CD4-positive, alpha-beta T cell (primary cell): ENCODE measurements at regions not wholly inside any gene's neighbourhood (a gene's known extent, or its start where the extent isn't known, plus 50 kb on each side); places are given as distances from the start of the nearest gene placed in this dataset.

Experiments used
- ATAC-seq: fragments of 200-7000 bp; cut with Tn5 transposase; one replicate; pipeline ENCODE4 v1.10.0; 2022; ENCODE audit warnings: mild to moderate bottlenecking; ENCODE audit not compliant: poor library complexity
- CTCF ChIA-PET: fragments of 350-600 bp; sonication (Branson Sonifier 250); formaldehyde crosslinking; loops from one replicate; lab custom pipeline; 2021; ENCODE audit warnings: antibody characterized with exemption, inconsistent platforms; lab: Charles Lee
- POLR2A ChIA-PET: fragments of 350-600 bp; sonication (Branson Sonifier 250); formaldehyde crosslinking; loops from one replicate; lab custom pipeline; 2021; ENCODE audit warnings: antibody characterized with exemption, inconsistent platforms; lab: Charles Lee
- DNase-seq, 14 experiments: peaks; one replicate each; pipeline ENCODE4 v3.0.0-alpha.2; 2013 to 2020; ENCODE audit warnings: mixed read lengths in 2 of 14
- H3K27ac ChIP-seq, 2 donors: one replicate each; pipeline versions ENCODE4 v1.5.1 to v1.7.0; 2013; ENCODE audit warnings: low read length in 2 of 2, low read depth in 1 of 2, mild to moderate bottlenecking in 1 of 2
- H3K27me3 ChIP-seq, 2 experiments: 1 replicate in 1 of 2; 2 replicates in 1 of 2; pipeline versions ENCODE4 v1.6.1 to v1.7.0; 2013; ENCODE audit warnings: low read length in 2 of 2, control low read depth in 1 of 2, mild to moderate bottlenecking in 1 of 2, moderate library complexity in 1 of 2; ENCODE audit not compliant: insufficient read depth in 2 of 2, control insufficient read depth in 1 of 2
- H3K36me3 ChIP-seq: one replicate; pipeline ENCODE4 v1.6.1; 2013; ENCODE audit warnings: low read length, control low read depth; ENCODE audit not compliant: insufficient read depth
- H3K4me1 ChIP-seq: one replicate; pipeline ENCODE4 v1.6.1; 2013; ENCODE audit warnings: low read length, control low read depth; ENCODE audit not compliant: insufficient read depth
- H3K4me3 ChIP-seq: one replicate; pipeline ENCODE4 v1.5.1; 2013; ENCODE audit warnings: mild to moderate bottlenecking, low read length, moderate library complexity
- H3K9me3 ChIP-seq, 2 experiments: 1 replicate in 1 of 2; 2 replicates in 1 of 2; pipeline versions ENCODE4 v1.6.1 to v1.7.0; 2013; ENCODE audit warnings: low read length in 2 of 2, mild to moderate bottlenecking in 2 of 2, control low read depth in 1 of 2, moderate library complexity in 1 of 2; ENCODE audit not compliant: control insufficient read depth in 1 of 2, insufficient read depth in 1 of 2
- H3K27ac Mint-ChIP-seq: one replicate; pipeline ENCODE4 v1.8.0; 2020; ENCODE audit warnings: mixed read lengths
- H3K27me3 Mint-ChIP-seq: one replicate; pipeline ENCODE4 v1.8.0; 2021; ENCODE audit warnings: mixed read lengths
- H3K36me3 Mint-ChIP-seq: one replicate; pipeline ENCODE4 v1.8.0; 2021; ENCODE audit warnings: low read depth, mixed read lengths
- H3K4me1 Mint-ChIP-seq: one replicate; pipeline ENCODE4 v1.8.0; 2021; ENCODE audit warnings: low read depth, mixed read lengths
- H3K4me3 Mint-ChIP-seq: one replicate; pipeline ENCODE4 v1.8.0; 2020; ENCODE audit warnings: mild to moderate bottlenecking, mixed read lengths
- H3K9me3 Mint-ChIP-seq: one replicate; pipeline ENCODE4 v1.8.0; 2020; ENCODE audit warnings: mixed read lengths
- CTCF ChIP-seq: fragments of 200-600 bp; IDR thresholded peaks from one replicate; pipeline ENCODE4 v1.8.0; 2022; ENCODE audit warnings: antibody characterized with exemption, mild to moderate bottlenecking
- intact Hi-C, 2 experiments: fragments of 100-400 bp; cut with DNase I in 1 of 2; cut with micrococcal nuclease in 1 of 2; formaldehyde crosslinking; loops; one replicate each; pipeline versions ENCODE4 v1.15.1 to v1.9.0; 2023 to 2025; cut with DNase I, micrococcal nuclease

- Mint-ChIP-seq H3K4me1 (no peaks in the 10 kb centered on the region), H3K9me3 (no peaks in the 10 kb centered on the region), H3K36me3 (no peaks in the 10 kb centered on the region), H3K27me3 (no peaks in the 10 kb centered on the region), H3K4me3 (no peak overlapping the region), H3K27ac (no peak overlapping the region)
- Histone ChIP-seq H3K9me3 (no peaks in the 10 kb centered on the region), H3K36me3 (no peaks in the 10 kb centered on the region), H3K27me3 (no peaks in the 10 kb centered on the region), H3K4me1 (no peaks in the 10 kb centered on the region), H3K4me3 (no peak overlapping the region), H3K27ac (no peak overlapping the region)
- TF ChIP-seq CTCF = no peak
- no peak for DNase-seq
- ChIA-PET CTCF (no interaction called here), POLR2A (no interaction called here)
- no peak for ATAC-seq
- intact Hi-C loops = no loop called here
These were observed 134.1 kb upstream of the EEPD1 start for GRCh38 chr7:36018816-36019484.

GRCh38 chr7:36019538-36019937 is 133.5 kb upstream of the EEPD1 start:
- no peak for TF ChIP-seq CTCF
- POLR2A ChIA-PET = no interaction called here
- ATAC-seq = no peak
- Histone ChIP-seq H3K27me3 (no peaks in the 10 kb centered on the region), H3K4me1 (no peaks in the 10 kb centered on the region), H3K36me3 (no peaks in the 10 kb centered on the region), H3K27ac (no peak overlapping the region), H3K4me3 (no peak overlapping the region), H3K9me3 (no peaks in the 10 kb centered on the region)
- CTCF ChIA-PET = no interaction called here
- H3K36me3 Mint-ChIP-seq = no peaks in the 10 kb centered on the region
- no peaks in the 10 kb centered on the region for H3K9me3 Mint-ChIP-seq
- no peak overlapping the region for H3K27ac Mint-ChIP-seq
- intact Hi-C loops = no loop called here
- H3K27me3 Mint-ChIP-seq = no peaks in the 10 kb centered on the region
- no peak for DNase-seq
- no peaks in the 10 kb centered on the region for H3K4me1 Mint-ChIP-seq
- H3K4me3 Mint-ChIP-seq = no peak overlapping the region

- CTCF ChIA-PET = no interaction called here
- H3K27me3 Mint-ChIP-seq = no peaks in the 10 kb centered on the region
These were observed 133.1 kb upstream of the EEPD1 start for GRCh38 chr7:36019980-36020379.

More at GRCh38 chr7:36019980-36020379, 133.1 kb upstream of the EEPD1 start:
- Histone ChIP-seq H3K9me3 (no peaks in the 10 kb centered on the region), H3K4me3 (no peak overlapping the region), H3K27ac (no peak overlapping the region), H3K27me3 (no peaks in the 10 kb centered on the region), H3K4me1 (no peaks in the 10 kb centered on the region), H3K36me3 (no peaks in the 10 kb centered on the region)
- no peaks in the 10 kb centered on the region for H3K4me1 Mint-ChIP-seq
- H3K9me3 Mint-ChIP-seq = no peaks in the 10 kb centered on the region
- H3K4me3 Mint-ChIP-seq = no peak overlapping the region
- intact Hi-C loops = no loop called here
- TF ChIP-seq CTCF = no peak
- H3K36me3 Mint-ChIP-seq = no peaks in the 10 kb centered on the region
- ATAC-seq = no peak
- no peak for DNase-seq
- no peak overlapping the region for H3K27ac Mint-ChIP-seq
- POLR2A ChIA-PET = no interaction called here
